ENCODE measurements at regions not wholly inside any gene's neighbourhood (a gene's known extent, or its start where the extent isn't known, plus 50 kb on each side); places are given as distances from the start of the nearest gene placed in this dataset.

DNA sequence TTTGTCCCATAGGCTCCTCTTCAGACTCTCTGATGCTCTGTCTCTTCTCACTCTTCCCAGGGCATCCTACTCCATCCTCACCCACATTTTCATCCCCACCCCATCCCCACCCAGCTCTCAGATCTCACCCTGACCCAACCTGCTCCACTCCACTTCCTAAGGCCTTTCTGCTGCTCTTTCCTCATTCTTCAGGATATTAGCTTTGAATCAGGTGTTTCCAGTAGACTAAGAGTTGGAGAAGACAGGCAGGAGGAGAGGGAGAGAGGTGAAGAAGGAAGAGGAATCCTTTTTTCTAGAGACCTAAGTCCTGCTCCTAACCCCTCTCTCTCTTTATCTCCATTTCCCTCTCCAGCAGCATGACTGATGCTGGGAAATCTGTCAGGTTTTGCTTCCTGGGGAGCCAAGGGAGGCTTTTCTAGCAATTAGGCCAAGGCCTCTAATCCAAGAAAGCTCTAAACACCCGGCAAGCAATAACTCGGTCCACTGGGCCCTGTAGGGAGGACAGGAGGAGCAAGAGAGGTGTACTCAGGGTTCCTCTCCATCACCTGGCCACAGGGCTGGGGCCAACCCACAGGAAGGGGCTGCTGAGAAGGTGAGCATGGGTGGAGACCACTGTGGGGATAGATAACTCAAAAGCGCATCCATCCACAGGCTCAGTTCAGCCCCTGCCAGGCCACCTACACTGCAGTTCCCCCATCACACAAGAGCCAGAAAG lies 133.3 kb downstream of the TMEM132E start:
- DNase-seq: no peak

DNA sequence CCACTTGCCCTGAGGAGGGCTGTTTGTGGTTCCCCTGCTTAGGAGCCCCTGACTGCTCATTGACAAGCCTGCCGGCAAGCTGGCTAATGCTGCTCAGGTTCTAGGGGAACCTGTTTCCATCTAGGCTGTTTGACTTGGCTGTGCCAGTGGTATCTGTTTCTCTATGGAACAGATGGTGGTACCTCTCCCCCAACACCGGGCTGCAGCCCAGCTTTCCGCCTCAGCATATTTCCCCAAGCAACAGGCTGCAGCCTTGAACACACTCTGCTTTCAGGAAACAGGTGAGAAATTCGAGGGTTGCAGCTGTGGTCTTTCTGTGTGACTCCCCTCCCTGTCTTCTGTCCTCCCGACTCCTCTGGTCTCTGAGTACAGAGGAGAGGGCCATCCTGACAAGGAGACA lies 132.3 kb downstream of the TMEM132E start:
- DNase-seq: no peak

DNA sequence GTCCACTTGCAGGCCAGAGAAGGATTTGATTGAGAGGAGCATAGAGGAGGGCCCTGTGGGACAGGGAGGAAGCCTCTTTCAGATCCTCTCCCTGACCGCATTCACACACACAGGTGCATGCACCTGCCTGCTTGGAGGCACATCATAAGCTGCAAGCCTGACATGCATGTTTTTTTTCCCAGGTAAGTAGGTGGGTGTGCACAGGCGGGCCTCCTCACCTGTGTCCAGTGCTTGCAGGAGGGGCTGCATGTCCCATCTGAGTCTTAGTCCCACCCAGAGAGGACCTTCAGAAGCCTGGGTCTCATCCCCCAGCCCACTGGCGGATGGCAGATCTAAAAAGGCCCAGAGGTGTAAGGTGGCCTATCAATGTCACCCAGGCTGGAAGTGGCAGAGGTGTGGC lies 130.8 kb downstream of the TMEM132E start:
- no peak for DNase-seq

DNA sequence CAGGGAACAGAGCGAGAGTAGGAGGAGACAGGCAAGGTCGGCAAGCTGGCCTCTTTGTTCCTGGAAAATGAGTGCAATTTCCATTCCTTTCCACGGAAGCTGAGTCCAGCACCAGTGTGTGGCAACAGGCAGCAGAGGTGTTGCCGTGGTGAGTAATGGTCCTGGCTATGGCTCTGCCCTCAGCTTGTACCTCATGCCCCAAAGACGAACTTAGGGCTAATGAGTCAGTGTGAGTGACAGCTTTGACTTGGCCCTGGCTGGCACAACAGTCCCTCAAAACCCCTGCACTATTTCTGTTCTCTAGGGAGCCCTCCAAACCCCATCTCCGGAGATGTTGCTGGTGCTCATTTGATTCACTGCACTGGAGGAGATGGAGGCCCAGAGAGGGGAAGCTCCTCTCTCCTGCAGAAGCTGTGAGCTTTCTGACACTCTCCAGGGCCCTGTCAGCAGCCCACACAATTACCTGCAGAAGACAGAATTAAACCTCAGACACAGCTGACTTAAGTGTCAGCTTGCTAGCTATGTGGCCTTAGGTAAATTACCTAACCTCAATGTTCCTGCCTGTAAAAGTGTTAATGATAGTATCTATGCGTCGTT lies 129.9 kb downstream of the TMEM132E start:
- DNase-seq: peak in 2 of 51 donors; percentile 8 to 21

DNA sequence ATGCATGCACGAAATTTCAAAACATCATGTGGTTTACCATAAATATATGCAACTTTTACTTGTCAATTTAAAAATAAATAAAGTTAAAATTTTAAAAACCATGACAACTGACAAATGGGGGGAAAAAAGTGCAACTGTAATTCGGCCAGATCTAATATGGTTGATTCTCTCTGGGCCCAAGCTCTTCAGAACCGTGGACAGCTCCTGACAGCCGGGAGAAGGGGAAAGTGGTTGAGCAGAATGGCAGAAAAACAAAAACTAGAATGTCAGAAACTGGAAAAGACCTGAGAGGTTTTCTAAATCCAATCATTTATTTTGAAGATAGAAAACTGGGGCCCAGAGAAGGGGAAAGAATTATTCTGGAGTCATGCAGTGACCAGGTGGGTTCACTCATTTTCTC lies 126.6 kb downstream of the TMEM132E start:
- DNase-seq: no peak

DNA sequence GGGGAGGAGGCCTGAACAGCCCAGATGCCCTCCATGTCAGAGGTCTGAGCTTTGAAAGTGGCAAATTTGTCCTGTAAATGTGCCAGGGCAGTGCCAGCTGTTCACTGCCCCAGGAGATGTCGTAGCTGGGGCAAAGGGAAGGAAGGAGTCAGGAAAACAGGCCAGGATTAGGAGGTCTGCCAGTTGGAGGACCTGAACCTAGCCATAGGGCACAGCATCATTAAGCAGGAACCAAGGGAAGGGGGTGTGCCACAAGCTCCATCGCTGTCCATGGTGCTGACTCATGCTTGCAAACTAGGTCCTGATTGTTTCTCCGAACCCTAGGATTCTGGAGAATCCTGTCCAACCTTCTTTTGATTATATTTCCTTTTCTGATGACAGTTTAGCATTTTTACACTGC lies 124.2 kb downstream of the TMEM132E start:
- peak in 7 of 51 donors; percentile 4 to 27 (median 8) for DNase-seq

DNA sequence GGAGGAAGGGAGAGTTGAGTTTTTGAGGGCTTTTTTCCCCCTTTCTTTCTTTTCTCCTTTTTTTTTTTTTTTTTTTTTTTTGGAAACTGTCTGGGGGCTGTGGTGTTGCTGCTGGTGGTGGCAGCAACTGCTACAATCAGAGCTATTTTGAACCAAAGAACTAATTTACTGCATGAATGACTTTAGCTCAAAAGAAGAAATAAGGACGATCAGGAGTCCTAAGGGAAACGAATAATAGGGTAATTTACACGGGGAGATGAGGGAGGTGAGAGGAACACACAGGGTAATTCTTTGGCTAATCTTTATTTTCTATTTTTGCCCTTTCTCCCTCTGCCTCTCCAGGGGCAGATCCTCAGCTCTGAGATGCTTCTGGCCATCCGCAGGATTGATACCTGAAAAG lies 119.8 kb downstream of the TMEM132E start:
- DNase-seq: no peak

DNA sequence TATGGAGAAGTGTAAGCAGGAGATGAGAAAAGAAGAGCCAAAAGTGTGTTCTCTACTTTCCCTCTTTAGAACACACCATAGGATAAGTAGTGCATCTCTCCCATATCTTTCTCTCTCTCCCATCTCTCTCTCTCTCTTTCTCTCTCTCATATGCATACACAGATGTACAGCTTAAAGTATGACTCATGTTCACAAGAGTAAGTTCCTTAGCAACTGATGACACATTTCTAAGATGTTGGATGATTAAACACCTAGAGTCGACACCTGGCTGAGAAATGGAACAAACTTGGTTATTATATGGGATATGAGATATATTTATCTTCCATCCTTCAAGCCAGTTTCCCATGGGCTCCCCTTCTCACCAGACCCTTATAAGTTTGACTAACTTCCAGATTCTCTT lies 113.5 kb downstream of the TMEM132E start:
- DNase-seq: no peak
